B cell (primary cell): ENCODE measurements at regions not wholly inside any gene's neighbourhood (a gene's known extent, or its start where the extent isn't known, plus 50 kb on each side); places are given as distances from the start of the nearest gene placed in this dataset.

Experiments used
- CTCF ChIP-seq: fragments of 200-600 bp; IDR thresholded peaks from one replicate; pipeline ENCODE4 v1.8.0; 2022; ENCODE audit warnings: antibody characterized with exemption, mild to moderate bottlenecking
- EZH2 ChIP-seq: IDR thresholded peaks from 2 replicates; pipeline ENCODE4 v1.6.1; 2012; ENCODE audit warnings: borderline replicate concordance, low read depth, mild to moderate bottlenecking, moderate library complexity, low read length; ENCODE audit not compliant: insufficient read depth, poor library complexity, severe bottlenecking

GRCh38 chr18:1840878-1841277, 730.4 kb downstream of the METTL4 start:
- TF ChIP-seq CTCF (no peak), EZH2 (no peak)
